Activated CD8-positive, alpha-beta memory T cell treated with anti-CD3 and anti-CD28 coated beads, Interleukin-2, amount 10 ng/mL, durations not matched to agents 7 days and 5 days (primary cell): ENCODE measurements at regions not wholly inside any gene's neighbourhood (a gene's known extent, or its start where the extent isn't known, plus 50 kb on each side); places are given as distances from the start of the nearest gene placed in this dataset.
"Not testable (repeated sequence)": the region's sequence is repeated elsewhere in the genome, so short reads cannot be mapped to it uniquely, and the experiment has no call there.

Experiments
- ATAC-seq: fragments of 150-1000 bp; cut with Tn5 transposase; one replicate; pipeline ENCODE4 v1.10.0; 2021; ENCODE audit warnings: moderate library complexity
- CTCF ChIA-PET: fragments of 350-600 bp; sonication (Branson Sonifier 250); formaldehyde crosslinking; loops from one replicate; lab custom pipeline; 2021; ENCODE audit warnings: antibody characterized with exemption; lab: Charles Lee
- DNase-seq: peaks from one replicate; pipeline ENCODE4 v3.0.0-alpha.2; 2020
- H3K27ac Mint-ChIP-seq: one replicate; pipeline ENCODE4 v1.8.0; 2021; ENCODE audit warnings: mild to moderate bottlenecking, mixed read lengths
- H3K27me3 Mint-ChIP-seq: one replicate; pipeline ENCODE4 v1.8.0; 2021; ENCODE audit warnings: mixed read lengths
- H3K36me3 Mint-ChIP-seq: one replicate; pipeline ENCODE4 v1.8.0; 2021; ENCODE audit warnings: mild to moderate bottlenecking, mixed read lengths
- H3K4me1 Mint-ChIP-seq: one replicate; pipeline ENCODE4 v1.8.0; 2021; ENCODE audit warnings: mixed read lengths
- H3K4me3 Mint-ChIP-seq: one replicate; pipeline ENCODE4 v1.8.0; 2021; ENCODE audit warnings: mild to moderate bottlenecking, moderate library complexity, mixed read lengths
- H3K9me3 Mint-ChIP-seq: one replicate; pipeline ENCODE4 v1.8.0; 2022; ENCODE audit warnings: low read depth, mixed read lengths

- Mint-ChIP-seq H3K9me3 (peaks cover 4% of the 10 kb centered on the region), H3K36me3 (no peaks in the 10 kb centered on the region), H3K27me3 (no peaks in the 10 kb centered on the region), H3K27ac (no peak overlapping the region), H3K4me3 (no peak overlapping the region), H3K4me1 (no peaks in the 10 kb centered on the region)
- DNase-seq = no peak
- CTCF ChIA-PET = no interaction called here
- no peak for ATAC-seq
Measured at GRCh38 chr13:83761631-83762030, 120.6 kb downstream of the SLITRK1 start.

GRCh38 chr13:83755210-83755609 is 127.1 kb downstream of the SLITRK1 start:
- CTCF ChIA-PET, H3K4me3 Mint-ChIP-seq, ATAC-seq, H3K36me3 Mint-ChIP-seq, H3K27ac Mint-ChIP-seq, H3K27me3 Mint-ChIP-seq, H3K4me1 Mint-ChIP-seq, DNase-seq, H3K9me3 Mint-ChIP-seq: not testable (repeated sequence)

DNA sequence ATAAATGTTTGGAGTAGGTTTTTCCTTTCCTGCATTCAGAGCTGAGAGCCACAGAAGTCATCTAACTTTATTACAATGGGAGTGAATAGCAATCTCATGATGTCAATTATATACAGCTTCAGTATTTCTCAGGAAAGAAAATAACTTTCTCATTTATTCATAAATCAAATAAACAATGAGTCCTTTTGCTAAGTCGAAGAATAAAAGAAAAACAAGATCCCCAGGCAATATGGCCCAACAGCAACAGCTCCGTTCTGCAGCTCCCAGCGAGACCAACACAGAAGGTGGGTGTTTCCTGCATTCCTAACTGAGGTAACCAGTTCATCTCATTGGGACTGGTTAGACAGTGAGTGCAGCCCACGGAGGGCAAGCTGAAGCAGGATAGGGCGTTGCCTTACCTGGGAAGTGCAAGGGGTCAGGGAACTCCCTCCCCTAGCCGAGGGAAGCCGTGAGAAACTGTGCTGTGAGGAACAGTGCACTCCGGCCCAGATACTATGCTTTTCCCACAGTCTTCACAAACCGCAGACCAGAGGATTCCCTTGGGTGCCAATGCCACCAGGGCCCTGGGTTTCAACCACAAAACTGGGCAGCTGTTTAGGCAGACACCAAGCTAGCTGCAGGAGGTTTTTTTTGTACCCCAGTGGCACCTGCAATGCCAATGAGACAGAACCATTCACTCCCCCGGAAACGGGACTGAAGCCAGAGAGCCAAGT is 128.2 kb downstream of the SLITRK1 start:
- no peak for DNase-seq
- Mint-ChIP-seq H3K9me3 (peaks cover 7% of the 10 kb centered on the region), H3K36me3 (no peaks in the 10 kb centered on the region), H3K4me3 (no peak overlapping the region), H3K4me1 (no peaks in the 10 kb centered on the region), H3K27me3 (no peaks in the 10 kb centered on the region), H3K27ac (no peak overlapping the region)
- no peak for ATAC-seq
- CTCF ChIA-PET = no interaction called here

DNA sequence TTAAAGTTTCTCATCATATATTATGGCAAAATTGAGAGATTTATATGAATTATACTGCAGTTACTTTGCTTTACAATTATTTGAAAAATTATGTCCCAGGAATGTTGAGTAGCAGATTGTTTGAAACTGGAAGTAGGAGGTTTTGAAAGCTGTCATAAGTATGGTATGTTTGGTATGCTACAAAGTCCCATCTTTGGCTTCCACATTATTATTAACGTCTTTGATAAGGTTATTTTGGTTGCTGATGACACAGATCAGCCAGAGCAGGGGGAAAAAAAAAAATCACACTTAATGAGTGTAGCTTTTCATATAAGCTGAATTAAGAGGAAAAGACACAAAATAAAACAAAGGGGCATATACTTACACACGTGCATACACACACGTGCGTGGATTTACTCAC is 130.1 kb downstream of the SLITRK1 start:
- no peak for ATAC-seq

GRCh38 chr13:83740622-83741021 is 141.7 kb downstream of the SLITRK1 start:
- Mint-ChIP-seq H3K4me1 (no peaks in the 10 kb centered on the region), H3K9me3 (no peaks in the 10 kb centered on the region), H3K4me3 (no peak overlapping the region), H3K27me3 (no peaks in the 10 kb centered on the region), H3K36me3 (no peaks in the 10 kb centered on the region), H3K27ac (no peak overlapping the region)
- CTCF ChIA-PET = no interaction called here
- no peak for DNase-seq
- no peak for ATAC-seq

More for the DNA sequence above, 130.1 kb downstream of the SLITRK1 start:
- Mint-ChIP-seq H3K4me1 (no peaks in the 10 kb centered on the region), H3K27me3 (no peaks in the 10 kb centered on the region), H3K27ac (no peak overlapping the region), H3K9me3 (peaks cover 3% of the 10 kb centered on the region), H3K4me3 (no peak overlapping the region), H3K36me3 (no peaks in the 10 kb centered on the region)
- DNase-seq = no peak
- CTCF ChIA-PET = no interaction called here

DNA sequence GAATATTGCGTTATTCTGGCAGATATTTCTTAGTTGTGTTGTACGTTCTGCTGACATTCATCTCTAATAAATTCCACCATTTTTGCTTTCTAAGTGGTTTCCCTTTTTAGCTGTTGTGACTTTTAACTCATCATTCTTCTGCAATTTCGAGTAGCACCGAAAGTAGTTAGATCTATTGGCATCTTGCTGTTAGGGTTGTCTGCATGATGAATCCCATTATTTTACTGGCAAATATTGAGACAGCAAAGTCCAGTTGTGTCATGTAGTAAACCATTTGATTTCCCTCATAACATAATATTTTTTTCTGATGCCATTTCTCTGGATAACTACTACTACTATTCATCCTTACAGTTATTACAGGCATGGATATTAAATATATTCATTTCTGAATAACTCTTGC is 143.9 kb downstream of the SLITRK1 start:
- DNase-seq (no peak), ATAC-seq (no peak)
- Mint-ChIP-seq H3K27ac (no peak overlapping the region), H3K36me3 (no peaks in the 10 kb centered on the region), H3K4me1 (no peaks in the 10 kb centered on the region), H3K4me3 (no peak overlapping the region), H3K27me3 (no peaks in the 10 kb centered on the region), H3K9me3 (no peaks in the 10 kb centered on the region)
- CTCF ChIA-PET = no interaction called here

DNA sequence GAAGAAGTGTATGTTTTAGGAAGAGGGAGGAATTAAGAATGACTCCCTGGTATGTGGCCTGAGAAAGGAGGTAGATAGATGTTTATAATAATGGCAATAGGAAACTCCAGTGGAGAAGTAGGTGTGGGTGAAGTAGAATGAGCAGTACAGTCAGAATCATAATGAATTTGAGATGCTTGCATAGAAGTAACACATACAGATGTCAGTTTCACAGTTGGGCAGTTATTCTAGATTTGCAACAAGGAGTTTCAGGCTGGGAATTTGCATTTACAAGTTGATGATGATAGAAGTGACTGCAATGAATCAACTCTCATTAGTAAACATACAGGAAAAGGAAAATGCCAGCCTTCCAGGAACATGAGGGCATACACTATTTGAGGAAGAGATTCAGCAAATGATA is 149.0 kb downstream of the SLITRK1 start:
- no peaks in the 10 kb centered on the region for H3K36me3 Mint-ChIP-seq
- no peaks in the 10 kb centered on the region for H3K4me1 Mint-ChIP-seq
- H3K9me3 Mint-ChIP-seq = no peaks in the 10 kb centered on the region
- ATAC-seq = no peak
- no peak overlapping the region for H3K27ac Mint-ChIP-seq
- CTCF ChIA-PET = no interaction called here
- no peaks in the 10 kb centered on the region for H3K27me3 Mint-ChIP-seq
- no peak for DNase-seq
- no peak overlapping the region for H3K4me3 Mint-ChIP-seq

DNA sequence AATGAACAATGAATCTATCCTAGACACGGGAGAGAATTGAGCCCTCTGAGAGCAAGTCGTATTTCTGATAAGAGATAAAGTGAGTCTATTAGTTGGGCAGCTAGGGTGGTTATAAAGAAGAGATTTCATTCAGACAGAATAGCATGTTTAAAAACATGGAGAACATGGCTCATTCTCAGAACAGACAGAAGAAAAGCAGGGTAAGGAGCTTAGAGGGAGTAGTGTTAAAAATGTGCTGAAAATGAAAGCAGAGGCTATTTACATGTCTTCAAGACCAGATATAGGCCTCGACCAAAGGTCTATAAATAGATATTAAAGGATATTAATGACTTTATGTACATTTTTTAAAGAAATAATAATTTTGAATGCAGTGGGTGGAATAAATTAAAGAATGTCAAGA is 149.5 kb downstream of the SLITRK1 start:
- no peaks in the 10 kb centered on the region for H3K9me3 Mint-ChIP-seq
- CTCF ChIA-PET = no interaction called here
- no peaks in the 10 kb centered on the region for H3K27me3 Mint-ChIP-seq
- H3K4me1 Mint-ChIP-seq = no peaks in the 10 kb centered on the region
- ATAC-seq = no peak
- H3K27ac Mint-ChIP-seq = no peak overlapping the region
- no peak for DNase-seq
- H3K36me3 Mint-ChIP-seq = no peaks in the 10 kb centered on the region
- no peak overlapping the region for H3K4me3 Mint-ChIP-seq

DNA sequence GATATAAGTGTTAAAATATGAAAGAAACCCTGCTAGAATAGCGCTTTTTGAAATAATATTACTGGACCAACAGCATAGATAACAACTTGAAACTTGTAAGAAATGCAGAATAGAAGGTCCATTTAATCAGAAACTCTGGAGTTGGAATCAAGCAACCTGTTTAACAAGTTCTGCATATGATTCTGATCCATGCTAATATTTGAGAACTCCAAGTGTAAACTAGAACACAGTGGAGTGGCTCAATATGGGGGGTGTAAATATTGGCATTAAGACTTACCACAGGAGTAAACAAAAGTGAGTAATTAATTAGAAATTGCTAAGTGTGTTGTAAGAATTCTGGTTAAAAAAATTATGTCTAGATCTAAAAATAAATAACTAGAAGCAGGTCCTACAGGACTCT is 151.2 kb downstream of the SLITRK1 start:
- no peak for DNase-seq
- Mint-ChIP-seq H3K36me3 (no peaks in the 10 kb centered on the region), H3K9me3 (no peaks in the 10 kb centered on the region), H3K4me3 (no peak overlapping the region), H3K27me3 (no peaks in the 10 kb centered on the region), H3K4me1 (no peaks in the 10 kb centered on the region), H3K27ac (no peak overlapping the region)
- CTCF ChIA-PET = no interaction called here
- no peak for ATAC-seq

GRCh38 chr13:83730674-83731073 is 151.6 kb downstream of the SLITRK1 start:
- no peaks in the 10 kb centered on the region for H3K27me3 Mint-ChIP-seq
- no peaks in the 10 kb centered on the region for H3K9me3 Mint-ChIP-seq
- ATAC-seq (no peak), DNase-seq (no peak)
- H3K4me1 Mint-ChIP-seq = no peaks in the 10 kb centered on the region
- no peak overlapping the region for H3K27ac Mint-ChIP-seq
- no peak overlapping the region for H3K4me3 Mint-ChIP-seq
- no peaks in the 10 kb centered on the region for H3K36me3 Mint-ChIP-seq
- CTCF ChIA-PET = no interaction called here

- Mint-ChIP-seq H3K4me1 (no peaks in the 10 kb centered on the region), H3K36me3 (no peaks in the 10 kb centered on the region), H3K27me3 (no peaks in the 10 kb centered on the region), H3K9me3 (no peaks in the 10 kb centered on the region), H3K4me3 (no peak overlapping the region), H3K27ac (no peak overlapping the region)
- ATAC-seq (no peak), DNase-seq (no peak)
- CTCF ChIA-PET = no interaction called here
Measured at GRCh38 chr13:83722443-83722842, 159.8 kb downstream of the SLITRK1 start.

DNA sequence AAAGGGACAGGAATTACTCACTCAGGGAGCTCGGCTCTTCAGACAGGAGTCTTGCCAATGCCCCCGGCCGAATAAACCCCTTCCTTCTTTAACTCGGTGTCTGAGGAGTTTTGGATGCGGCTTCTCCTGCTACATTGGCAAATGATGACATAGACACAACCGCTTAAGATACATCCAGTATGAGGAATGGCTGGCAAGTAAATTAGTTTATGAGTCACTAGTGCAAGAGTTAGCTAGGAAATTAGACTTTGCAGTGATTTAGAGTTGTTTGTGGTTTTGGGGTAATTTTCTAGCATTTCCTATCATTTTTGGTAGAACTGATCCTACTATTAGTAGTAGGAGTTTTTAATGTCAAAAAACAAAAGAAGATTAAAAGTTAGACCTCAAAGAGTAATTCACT is 166.2 kb downstream of the SLITRK1 start:
- Mint-ChIP-seq H3K4me1 (no peaks in the 10 kb centered on the region), H3K9me3 (no peaks in the 10 kb centered on the region), H3K27ac (no peak overlapping the region)

GRCh38 chr13:83714236-83714635 is 168.0 kb downstream of the SLITRK1 start:
- no peak for DNase-seq
- Mint-ChIP-seq H3K27me3 (no peaks in the 10 kb centered on the region), H3K36me3 (no peaks in the 10 kb centered on the region), H3K27ac (no peak overlapping the region), H3K4me3 (no peak overlapping the region), H3K9me3 (no peaks in the 10 kb centered on the region), H3K4me1 (no peaks in the 10 kb centered on the region)
- no peak for ATAC-seq
- CTCF ChIA-PET = no interaction called here

More for the DNA sequence above, 166.2 kb downstream of the SLITRK1 start:
- Mint-ChIP-seq H3K4me3 (no peak overlapping the region), H3K27me3 (no peaks in the 10 kb centered on the region), H3K36me3 (no peaks in the 10 kb centered on the region)
- CTCF ChIA-PET = no interaction called here
- ATAC-seq (no peak), DNase-seq (no peak)

DNA sequence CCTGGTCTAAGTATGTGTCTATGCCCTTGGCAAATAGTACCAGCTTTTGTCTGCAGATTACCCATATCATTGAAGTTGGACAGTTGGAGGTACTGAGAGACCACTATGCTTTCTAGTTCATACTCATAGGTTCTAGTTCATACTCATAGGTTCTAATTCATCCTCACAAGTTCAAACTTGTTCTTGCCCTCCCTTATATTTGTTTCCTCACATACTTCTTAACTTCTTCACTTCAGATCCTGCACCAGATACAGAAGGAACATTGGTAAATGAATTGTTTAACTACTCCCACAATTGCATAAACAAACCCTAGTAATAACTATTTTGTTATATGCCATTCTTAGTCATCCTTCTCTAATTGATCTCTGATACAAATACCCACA is 172.2 kb downstream of the SLITRK1 start:
- DNase-seq = no peak
- Mint-ChIP-seq H3K27me3 (no peaks in the 10 kb centered on the region), H3K27ac (no peak overlapping the region), H3K9me3 (no peaks in the 10 kb centered on the region), H3K4me3 (no peak overlapping the region), H3K36me3 (no peaks in the 10 kb centered on the region), H3K4me1 (no peaks in the 10 kb centered on the region)
- CTCF ChIA-PET = no interaction called here
- no peak for ATAC-seq
